K562 (cell line): ENCODE measurements at regions not wholly inside any gene's neighbourhood (a gene's known extent, or its start where the extent isn't known, plus 50 kb on each side); places are given as distances from the start of the nearest gene placed in this dataset.

Experiments
- ATAC-seq: fragments of 200-7000 bp; cut with Tn5 transposase; 3 replicates; pipeline ENCODE4 v1.9.1; 2020; ENCODE audit warnings: moderate library complexity
- BruUV-seq: library from RNA; stranded (reverse); fragments of 400-500 nt; replicated peaks from 2 replicates; lab custom pipeline; 2021; lab: Mats Ljungman, UMichigan
- CTCF ChIA-PET: fragments of 300-600 bp; formaldehyde crosslinking; extraction: SDS; loops from one replicate; lab custom pipeline; 2021; ENCODE audit warnings: low intra/inter-chr PET ratio; lab: Yijun Ruan, JAX
- POLR2A ChIA-PET: fragments of 300-600, 350-650 bp; sonication (Branson Sonifier 250); formaldehyde crosslinking; extraction: SDS; loops from one replicate; lab custom pipeline; 2021; ENCODE audit warnings: antibody characterized with exemption, inconsistent platforms; lab: Yijun Ruan, JAX
- DNase-seq, 4 experiments: peaks; one replicate each; pipeline versions ENCODE4 v3.0.0 to v3.0.0-alpha.2; 2011 to 2018; ENCODE audit warnings: low spot score in 3 of 4, mixed read lengths in 3 of 4; ENCODE audit errors: extremely low read depth in 1 of 4
- FAIRE-seq: peaks from 2 replicates; lab custom pipeline; 2011; peaks lifted over from hg19 to GRCh38; lab: Jason Lieb, UNC
- H2AFZ ChIP-seq: 2 replicates; pipeline ENCODE4 v1.6.0; 2011; ENCODE audit warnings: low read depth, low read length, control low read depth, inconsistent platforms
- H3K27ac ChIP-seq: fragments of 200-600 bp; 3 replicates; pipeline ENCODE4 v1.8.0; 2011; ENCODE audit warnings: low read depth, mild to moderate bottlenecking, control low read depth, inconsistent platforms, low read length, moderate library complexity, mixed read lengths; ENCODE audit errors: extremely low read depth
- H3K27me3 ChIP-seq, 2 experiments: fragments of 300-600 bp in 1 of 2; 2 replicates in 1 of 2; 3 replicates in 1 of 2; pipeline versions ENCODE4 v1.6.0 to v1.8.0; 2011; ENCODE audit warnings: inconsistent platforms in 2 of 2, low read length in 2 of 2, mild to moderate bottlenecking in 1 of 2, mixed read lengths in 1 of 2, moderate library complexity in 1 of 2; ENCODE audit not compliant: control insufficient read depth in 2 of 2, insufficient read depth in 2 of 2
- H3K36me3 ChIP-seq: fragments of 300-600 bp; 3 replicates; pipeline ENCODE4 v1.8.0; 2011; ENCODE audit warnings: mild to moderate bottlenecking, low read length, inconsistent platforms; ENCODE audit not compliant: control insufficient read depth, insufficient read depth
- H3K4me1 ChIP-seq, 2 experiments: fragments of 200-600 bp in 1 of 2; replicated peaks in 1 of 2; 2 replicates in 1 of 2; 3 replicates in 1 of 2; pipeline versions ENCODE4 v1.5.1 to v1.8.0; 2011; ENCODE audit warnings: inconsistent platforms in 2 of 2, low read length in 2 of 2, mild to moderate bottlenecking in 1 of 2, mixed read lengths in 1 of 2, moderate library complexity in 1 of 2; ENCODE audit not compliant: control insufficient read depth in 2 of 2, insufficient read depth in 2 of 2
- H3K4me2 ChIP-seq: 2 replicates; pipeline ENCODE4 v1.6.1; 2011; ENCODE audit warnings: low read length, control low read depth, inconsistent platforms, mixed read lengths; ENCODE audit not compliant: insufficient read depth
- H3K4me3 ChIP-seq: fragments of 200-600 bp; sonication (generic), shearing (Covaris generic); 2 replicates; pipeline ENCODE4 v1.5.1; 2016; ENCODE audit warnings: control low read depth, inconsistent platforms
- H3K79me2 ChIP-seq: fragments of 200-600 bp; 3 replicates; pipeline ENCODE4 v1.8.0; 2011; ENCODE audit warnings: low read length, inconsistent platforms; ENCODE audit not compliant: control insufficient read depth, insufficient read depth
- H3K9ac ChIP-seq, 2 experiments: 2 replicates each; pipeline versions ENCODE4 v1.6.0 to v1.6.1; 2011; ENCODE audit warnings: low read depth in 2 of 2, low read length in 2 of 2, control low read depth in 1 of 2, inconsistent platforms in 1 of 2, mild to moderate bottlenecking in 1 of 2, mixed read lengths in 1 of 2; ENCODE audit not compliant: insufficient read depth in 1 of 2
- H3K9me1 ChIP-seq: one replicate; pipeline ENCODE4 v1.6.0; 2011; ENCODE audit warnings: inconsistent platforms, mild to moderate bottlenecking, low read length, moderate library complexity; ENCODE audit not compliant: control insufficient read depth, insufficient read depth
- H3K9me3 ChIP-seq: replicated peaks from 2 replicates; pipeline ENCODE4 v1.5.1; 2011; ENCODE audit warnings: low read depth, low read length, inconsistent platforms; ENCODE audit not compliant: control insufficient read depth, insufficient read depth
- H4K20me1 ChIP-seq: replicated peaks from 2 replicates; pipeline ENCODE4 v1.6.1; 2011; ENCODE audit warnings: low read length, inconsistent platforms, mixed read lengths; ENCODE audit not compliant: control insufficient read depth, insufficient read depth
- CBFA2T3 ChIP-seq: fragments of 450-650 bp; IDR thresholded peaks from 2 replicates; pipeline ENCODE4 v1.6.1; 2017
- CC2D1A ChIP-seq: fragments of 450-650 bp; IDR thresholded peaks from 2 replicates; pipeline ENCODE4 v1.6.1; 2017; ENCODE audit warnings: mild to moderate bottlenecking
- GATAD2B ChIP-seq: fragments of 450-650 bp; IDR thresholded peaks from 2 replicates; pipeline ENCODE4 v1.6.1; 2017; ENCODE audit warnings: mild to moderate bottlenecking, borderline replicate concordance
- HDAC2 ChIP-seq: fragments of 450-650 bp; IDR thresholded peaks from 2 replicates; pipeline ENCODE4 v1.6.1; 2016; ENCODE audit warnings: mild to moderate bottlenecking
- HSF4 ChIP-seq: fragments of 250-450 bp; sonication (Bioruptor Pico); IDR thresholded peaks from 2 replicates; pipeline ENCODE4 v2.1.2; 2022; ENCODE audit warnings: mild to moderate bottlenecking, moderate library complexity, borderline replicate concordance
- MNT ChIP-seq, 2 experiments: fragments of 450-650 bp; conservative IDR thresholded peaks; 2 replicates each; pipeline ENCODE4 v1.6.1; 2017; ENCODE audit warnings: mild to moderate bottlenecking in 2 of 2, moderate library complexity in 2 of 2
- NEUROD1 ChIP-seq: fragments of 150-350 bp; IDR thresholded peaks from 2 replicates; pipeline ENCODE4 v1.6.1; 2014; ENCODE audit warnings: borderline replicate concordance, low read length, low read depth; ENCODE audit not compliant: partially characterized antibody
- OTX1 ChIP-seq: fragments of 450-650 bp; formaldehyde crosslinking; IDR thresholded peaks from 2 replicates; pipeline ENCODE4 v1.4.0; 2022; ENCODE audit warnings: mild to moderate bottlenecking
- PBX2 ChIP-seq, 2 experiments: IDR thresholded peaks in 1 of 2; conservative IDR thresholded peaks in 1 of 2; 2 replicates each; pipeline ENCODE4 v1.6.1; 2016; ENCODE audit warnings: low read depth in 2 of 2, mild to moderate bottlenecking in 1 of 2, missing compliant biosample characterization in 1 of 2, missing genetic modification characterization in 1 of 2, moderate library complexity in 1 of 2
- SOX6 ChIP-seq: fragments of 450-650 bp; IDR thresholded peaks from 2 replicates; pipeline ENCODE4 v1.6.1; 2014; ENCODE audit warnings: mild to moderate bottlenecking
- SRF ChIP-seq, 2 experiments: fragments of 250-450, 450-650 bp in 1 of 2; sonication (Bioruptor Pico) in 1 of 2; sonication (generic) in 1 of 2; formaldehyde crosslinking; IDR thresholded peaks; 2 replicates each; pipeline versions ENCODE4 v1.5.0 to v1.5.1; 2020 to 2022; ENCODE audit warnings: mild to moderate bottlenecking in 1 of 2, missing genetic modification reagents in 1 of 2
- STAT5A ChIP-seq: IDR thresholded peaks from 2 replicates; pipeline ENCODE4 v1.6.1; 2012; ENCODE audit warnings: low read length, inconsistent platforms, borderline replicate concordance
- TBL1XR1 ChIP-seq, 2 experiments: IDR thresholded peaks; 2 replicates each; pipeline ENCODE4 v1.6.1; 2012; ENCODE audit warnings: improper control_type of control experiment in 2 of 2, low read length in 2 of 2, mild to moderate bottlenecking in 1 of 2
- ZEB2 ChIP-seq: fragments of 450-650 bp; IDR thresholded peaks from 2 replicates; pipeline ENCODE4 v1.6.1; 2016
- ZNF274 ChIP-seq: IDR thresholded peaks from 2 replicates; pipeline ENCODE4 v1.6.1; 2011; ENCODE audit warnings: low read depth, mild to moderate bottlenecking, low read length, moderate library complexity, borderline replicate concordance
- ZNF518B ChIP-seq: fragments of 250-450 bp; sonication (Bioruptor Pico); IDR thresholded peaks from 2 replicates; pipeline ENCODE4 v1.5.0; 2021; ENCODE audit warnings: mild to moderate bottlenecking, moderate library complexity
- WGBS: fragments of 100-300 bp; shearing (Covaris generic); methylation state at CpG from one replicate; pipeline ENCODE4 v1.1.6; 2016; ENCODE audit warnings: low coverage, mixed read lengths; ENCODE audit not compliant: insufficient coverage; ENCODE audit errors: missing lambda C conversion rate; 5-methylcytosine and 5-hydroxymethylcytosine counted together
- in situ Hi-C: fragments of 300-500 bp; cut with MboI; formaldehyde crosslinking; loops from 4 replicates; pipeline ENCODE4 v1.15.0; 2018; ENCODE audit warnings: inconsistent platforms, mixed read lengths
- intact Hi-C: fragments of 100-400 bp; cut with micrococcal nuclease; formaldehyde crosslinking; loops from 2 replicates; pipeline ENCODE4 v1.14.2; 2022

GRCh38 chr18:27860011-27860410, 316.9 kb downstream of the CDH2 start:
- H3K79me2 ChIP-seq, result no peaks in the 10 kb centered on the region
- no peak overlapping the region for H3K4me3 ChIP-seq
- FAIRE-seq, result no peak
- ChIA-PET POLR2A (no interaction called here), CTCF (no interaction called here)
- no peak overlapping the region for H3K4me2 ChIP-seq
- in situ Hi-C loops (no loop called here), intact Hi-C loops (no loop called here)
- no TSS peak for BruUV-seq
- DNase-seq, result no peak
- no peak overlapping the region for H3K27ac ChIP-seq
- ATAC-seq, result no peak
- H3K9me1 ChIP-seq, result no peaks in the 10 kb centered on the region
- no peak overlapping the region for H2AFZ ChIP-seq
- no peaks in the 10 kb centered on the region for H4K20me1 ChIP-seq
- no peak overlapping the region for H3K9ac ChIP-seq
- H3K27me3 ChIP-seq, result no peaks in the 10 kb centered on the region
- 0% methylated on average over 4 of the region's 4 CpGs for WGBS
- H3K4me1 ChIP-seq, result no peaks in the 10 kb centered on the region
- H3K36me3 ChIP-seq, result no peaks in the 10 kb centered on the region
- no peaks in the 10 kb centered on the region for H3K9me3 ChIP-seq
- no peak for TF ChIP-seq OTX1
- TF ChIP-seq CC2D1A, result no peak
- TF ChIP-seq HDAC2, result no peak
- no peak for TF ChIP-seq SRF (CRISPR knock-in tag; IDR thresholded peaks at IDR 0.05)
- no peak for TF ChIP-seq ZNF518B (CRISPR knock-in tag)
- TF ChIP-seq NEUROD1, result no peak
- no peak for TF ChIP-seq ZNF274
- TF ChIP-seq HSF4 (CRISPR knock-in tag), result no peak
- TF ChIP-seq ZEB2, result no peak
- TF ChIP-seq CBFA2T3, result no peak
- TF ChIP-seq MNT (conservative IDR thresholded peaks at IDR 0.05), result no peak
- no peak for TF ChIP-seq PBX2 (CRISPR knock-in tag; IDR thresholded peaks at IDR 0.05; ENCODE audit: low read depth)
- no peak for TF ChIP-seq PBX2 (tag; conservative IDR thresholded peaks at IDR 0.05; ENCODE audit: low read depth)
- TF ChIP-seq STAT5A, result no peak
- TF ChIP-seq GATAD2B, result no peak
- no peak for TF ChIP-seq SOX6
- no peak for TF ChIP-seq TBL1XR1 (IDR thresholded peaks at IDR 0.05; ENCODE audit: low read length in 2 of 2)
